GM12878 (cell line): ENCODE measurements at regions not wholly inside any gene's neighbourhood (a gene's known extent, or its start where the extent isn't known, plus 50 kb on each side); places are given as distances from the start of the nearest gene placed in this dataset.

Experiments used
- ATAC-seq: fragments of 200-7000 bp; cut with Tn5 transposase; 3 replicates; pipeline ENCODE4 v1.9.1; 2020; ENCODE audit warnings: mild to moderate bottlenecking, moderate library complexity
- BruUV-seq: library from RNA; stranded (reverse); fragments of 400-500 nt; replicated peaks from 2 replicates; lab custom pipeline; 2021; lab: Mats Ljungman, UMichigan
- CTCF ChIA-PET: fragments of 300-600 bp; sonication (Branson Sonifier 250); formaldehyde crosslinking; extraction: SDS; loops from one replicate; lab custom pipeline; 2021; ENCODE audit warnings: inconsistent platforms; lab: Yijun Ruan, JAX
- POLR2A ChIA-PET: fragments of 350-600 bp; formaldehyde crosslinking; extraction: SDS; loops from one replicate; lab custom pipeline; 2021; ENCODE audit warnings: inconsistent platforms; lab: Charles Lee
- RAD21 ChIA-PET: fragments of 300-600 bp; sonication (Branson Sonifier 250); formaldehyde crosslinking; loops from one replicate; lab custom pipeline; 2023; ENCODE audit warnings: antibody characterized with exemption; ENCODE audit not compliant: unreplicated experiment; lab: Charles Lee
- SMC1A ChIA-PET: fragments of 300-600 bp; sonication (Branson Sonifier 250); formaldehyde crosslinking; loops from one replicate; lab custom pipeline; 2023; ENCODE audit not compliant: unreplicated experiment, uncharacterized antibody; lab: Charles Lee
- DNase-seq: peaks from one replicate; pipeline ENCODE4 v3.0.0-alpha.2; 2011; ENCODE audit warnings: low read depth, low spot score
- FAIRE-seq: peaks from 3 replicates; lab custom pipeline; 2011; peaks lifted over from hg19 to GRCh38; lab: Jason Lieb, UNC
- H2AFZ ChIP-seq: 2 replicates; pipeline ENCODE4 v1.6.0; 2011; ENCODE audit warnings: low read depth, low read length, control low read depth; ENCODE audit not compliant: control insufficient read depth
- H3K27ac ChIP-seq: 2 replicates; pipeline ENCODE4 v1.5.1; 2011; ENCODE audit warnings: control low read depth; ENCODE audit not compliant: control insufficient read depth, insufficient read depth
- H3K27me3 ChIP-seq, 2 experiments: replicated peaks in 1 of 2; 2 replicates each; pipeline versions ENCODE4 v1.6.0 to v1.6.1; 2011; ENCODE audit warnings: low read length in 1 of 2; ENCODE audit not compliant: control insufficient read depth in 2 of 2, insufficient read depth in 2 of 2
- H3K36me3 ChIP-seq, 2 experiments: 2 replicates each; pipeline ENCODE4 v1.5.1; 2011; ENCODE audit warnings: low read length in 1 of 2; ENCODE audit not compliant: control insufficient read depth in 2 of 2, insufficient read depth in 2 of 2
- H3K4me1 ChIP-seq: 2 replicates; pipeline ENCODE4 v1.6.1; 2011; ENCODE audit warnings: mild to moderate bottlenecking, low read length, moderate library complexity, mixed read lengths; ENCODE audit not compliant: control insufficient read depth, insufficient read depth
- H3K4me2 ChIP-seq: 2 replicates; pipeline ENCODE4 v1.6.0; 2011; ENCODE audit warnings: control low read depth; ENCODE audit not compliant: control insufficient read depth, insufficient read depth
- H3K4me3 ChIP-seq: fragments of 200-600 bp; sonication (generic); 2 replicates; pipeline ENCODE4 v1.5.1; 2016
- H3K79me2 ChIP-seq: 2 replicates; pipeline ENCODE4 v1.6.0; 2011; ENCODE audit warnings: low read length; ENCODE audit not compliant: control insufficient read depth, insufficient read depth
- H3K9ac ChIP-seq: 2 replicates; pipeline ENCODE4 v1.8.0; 2011; ENCODE audit warnings: low read length, control low read depth, mixed read lengths; ENCODE audit not compliant: control insufficient read depth, insufficient read depth
- H3K9me3 ChIP-seq: replicated peaks from 3 replicates; pipeline ENCODE4 v1.5.1; 2011; ENCODE audit warnings: mild to moderate bottlenecking, low read length; ENCODE audit not compliant: control insufficient read depth, insufficient read depth
- H4K20me1 ChIP-seq: 2 replicates; pipeline ENCODE4 v1.6.0; 2011; ENCODE audit not compliant: control insufficient read depth, insufficient read depth
- ESRRA ChIP-seq: IDR thresholded peaks from 2 replicates; pipeline ENCODE4 v1.6.1; 2012; ENCODE audit warnings: mild to moderate bottlenecking, low read length, improper control_type of control experiment
- HDAC6 ChIP-seq: fragments of 200-600 bp; sonication (generic); IDR thresholded peaks from one replicate; pipeline ENCODE4 v1.8.0; 2017; ENCODE audit warnings: antibody characterized with exemption; ENCODE audit not compliant: unreplicated experiment
- LARP7 ChIP-seq: fragments of 450-650 bp; IDR thresholded peaks from 2 replicates; pipeline ENCODE4 v1.6.1; 2017; ENCODE audit warnings: mild to moderate bottlenecking
- RCOR1 ChIP-seq: conservative IDR thresholded peaks from 2 replicates; pipeline ENCODE4 v1.6.1; 2012; ENCODE audit warnings: low read depth, low read length, improper control_type of control experiment
- SMAD1 ChIP-seq: fragments of 450-650 bp; IDR thresholded peaks from 2 replicates; pipeline ENCODE4 v1.6.1; 2018; ENCODE audit warnings: mild to moderate bottlenecking, low read depth; ENCODE audit not compliant: partially characterized antibody
- ZZZ3 ChIP-seq: IDR thresholded peaks from 2 replicates; pipeline ENCODE4 v1.6.1; 2011; ENCODE audit warnings: low read depth; ENCODE audit not compliant: control insufficient read depth, insufficient read length
- WGBS: methylation state at CpG from one replicate; pipeline ENCODE4 v1.1.6; 2016; ENCODE audit warnings: low lambda C conversion rate; ENCODE audit not compliant: insufficient replicate concordance, insufficient coverage; ENCODE audit errors: missing lambda C conversion rate; 5-methylcytosine and 5-hydroxymethylcytosine counted together
- in situ Hi-C: fragments of 300-500 bp; cut with MboI; formaldehyde crosslinking; loops from 9 replicates; pipeline ENCODE4 v1.14.3; 2018; ENCODE audit warnings: mixed read lengths
- intact Hi-C: fragments of 100-400 bp; cut with micrococcal nuclease; formaldehyde crosslinking; loops from one replicate; pipeline ENCODE4 v1.14.2; 2022; ENCODE audit not compliant: unreplicated experiment
- TF ChIP-seq, protein P1 (sequence below): fragments of 450-650 bp; IDR thresholded peaks from 2 replicates; pipeline ENCODE4 v1.6.1; 2016; ENCODE audit warnings: mild to moderate bottlenecking

DNA sequence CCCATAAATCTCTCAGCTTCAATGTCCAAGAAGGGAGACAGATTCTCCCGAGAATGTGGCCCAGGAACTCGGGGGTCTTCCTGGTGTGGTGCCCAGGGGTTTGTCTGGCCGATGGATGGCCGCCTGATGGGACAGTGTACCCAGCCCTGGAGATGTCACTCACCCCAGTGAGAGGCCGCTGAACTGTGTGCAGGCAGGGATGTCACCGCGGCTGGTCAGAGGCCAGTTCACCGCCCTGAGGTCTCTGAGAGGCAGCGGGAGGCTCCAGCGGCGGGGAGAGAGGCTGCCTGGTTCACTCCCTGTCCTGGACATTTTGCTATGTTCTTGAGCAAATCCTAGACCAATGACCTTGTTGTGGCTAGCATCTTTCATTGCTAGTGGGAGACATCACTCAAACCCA lies 1349.5 kb downstream of the BRD1 start (continued):
- TF ChIP-seq HDAC6 = no peak
- no peak for TF ChIP-seq ZZZ3
- no peak for TF ChIP-seq ESRRA
- TF ChIP-seq RCOR1 = no peak

DNA sequence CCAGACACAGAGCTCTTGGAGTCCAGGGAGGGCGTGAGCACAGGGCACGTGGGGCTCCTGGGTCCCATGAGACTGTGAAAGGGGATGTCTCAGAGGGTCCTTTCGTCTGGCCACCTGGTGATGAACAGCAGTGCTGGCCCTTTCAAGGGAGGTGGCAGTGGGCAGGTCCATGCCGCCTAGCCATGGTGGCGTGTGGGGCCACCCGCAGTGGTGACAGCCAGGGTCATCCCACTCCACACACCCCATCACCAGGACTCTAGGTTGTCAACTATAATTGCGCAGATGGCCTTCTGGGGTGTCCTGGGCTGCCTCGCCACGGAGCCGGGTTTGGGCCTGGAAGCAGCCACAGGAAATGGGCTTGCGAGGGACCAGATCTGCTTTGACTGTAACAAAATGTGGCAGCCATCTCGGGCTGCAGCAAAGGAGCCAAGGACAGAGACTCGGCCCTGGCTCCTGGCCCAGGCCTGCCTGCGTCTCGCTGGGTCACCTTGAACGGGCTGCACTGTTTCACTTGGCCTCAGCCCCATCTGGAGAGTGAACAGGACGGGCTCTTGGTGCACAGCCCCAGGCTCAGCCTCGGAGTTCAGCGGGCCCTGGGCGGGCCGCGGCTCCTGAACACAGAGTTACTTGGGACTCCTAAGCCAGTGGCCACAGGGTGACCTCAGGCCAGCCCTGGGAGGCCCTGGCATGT lies 1350.5 kb downstream of the BRD1 start:
- no peak overlapping the region for H3K4me3 ChIP-seq
- no peak for ATAC-seq
- RAD21 ChIA-PET = no interaction called here
- H3K36me3 ChIP-seq = no peaks in the 10 kb centered on the region
- no peak overlapping the region for H3K9ac ChIP-seq
- no peak overlapping the region for H2AFZ ChIP-seq
- TF ChIP-seq, protein P1, sequence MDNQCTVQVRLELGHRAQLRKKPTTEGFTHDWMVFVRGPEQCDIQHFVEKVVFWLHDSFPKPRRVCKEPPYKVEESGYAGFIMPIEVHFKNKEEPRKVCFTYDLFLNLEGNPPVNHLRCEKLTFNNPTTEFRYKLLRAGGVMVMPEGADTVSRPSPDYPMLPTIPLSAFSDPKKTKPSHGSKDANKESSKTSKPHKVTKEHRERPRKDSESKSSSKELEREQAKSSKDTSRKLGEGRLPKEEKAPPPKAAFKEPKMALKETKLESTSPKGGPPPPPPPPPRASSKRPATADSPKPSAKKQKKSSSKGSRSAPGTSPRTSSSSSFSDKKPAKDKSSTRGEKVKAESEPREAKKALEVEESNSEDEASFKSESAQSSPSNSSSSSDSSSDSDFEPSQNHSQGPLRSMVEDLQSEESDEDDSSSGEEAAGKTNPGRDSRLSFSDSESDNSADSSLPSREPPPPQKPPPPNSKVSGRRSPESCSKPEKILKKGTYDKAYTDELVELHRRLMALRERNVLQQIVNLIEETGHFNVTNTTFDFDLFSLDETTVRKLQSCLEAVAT = no peak
- TF ChIP-seq SMAD1 (no peak), LARP7 (no peak)
- TF ChIP-seq, all 136 proteins: peak for 0
- H3K79me2 ChIP-seq = no peaks in the 10 kb centered on the region
- no peaks in the 10 kb centered on the region for H4K20me1 ChIP-seq
- POLR2A ChIA-PET = no interaction called here
- CTCF ChIA-PET = no interaction called here
- intact Hi-C loops = no loop called here
- 43% methylated on average over 21 of the region's 22 CpGs for WGBS
- H3K4me1 ChIP-seq = no peaks in the 10 kb centered on the region
- no peaks in the 10 kb centered on the region; the same call in 2 of the 3 replicates for H3K9me3 ChIP-seq
- no peak for FAIRE-seq
- H3K27ac ChIP-seq = no peak overlapping the region
- SMC1A ChIA-PET = no interaction called here
- no peak for DNase-seq
- no peaks in the 10 kb centered on the region for H3K27me3 ChIP-seq
- in situ Hi-C loops = loop anchor here (25.0 kb wide), 1 partner anchor 1915 kb away; no protein-coding TSS in a partner anchor
- no peak overlapping the region for H3K4me2 ChIP-seq
- no TSS peak for BruUV-seq
